ENCODE measurements at regions not wholly inside any gene's neighbourhood (a gene's known extent, or its start where the extent isn't known, plus 50 kb on each side); places are given as distances from the start of the nearest gene placed in this dataset.
"Not testable (repeated sequence)": the region's sequence is repeated elsewhere in the genome, so short reads cannot be mapped to it uniquely, and the experiment has no call there.

DNA sequence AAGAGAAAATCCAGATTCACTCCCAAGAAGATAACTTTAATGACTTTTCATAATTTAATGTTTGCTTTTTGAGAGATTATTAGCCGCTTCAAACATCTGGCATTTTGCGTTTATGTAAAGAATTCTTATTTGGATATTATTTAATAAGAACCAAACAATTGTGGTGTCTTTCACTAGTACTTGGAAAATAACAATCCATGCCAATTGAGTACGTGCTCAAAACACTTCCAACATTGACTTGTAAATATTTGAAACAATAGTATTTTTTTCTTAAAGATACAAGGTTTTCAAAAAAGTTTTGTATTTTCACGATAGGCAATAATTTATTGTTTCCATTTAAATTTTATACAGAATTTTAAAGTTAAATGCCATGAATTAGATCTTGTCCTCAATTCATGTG lies 498.7 kb downstream of the AMY1C start:
- intact Hi-C loops (cut with DNase I; ENCODE audit: low total_unique reads), result no loop called here
- Histone ChIP-seq H3K27me3 (no peaks in the 10 kb centered on the region), H3K4me3 (no peak overlapping the region), H3K36me3 (no peaks in the 10 kb centered on the region), H3K4me1 (no peaks in the 10 kb centered on the region), H3K27ac (no peak overlapping the region), H3K9me3 (no peaks in the 10 kb centered on the region)
- no peak for DNase-seq
- in situ Hi-C loops (cut with MboI; ENCODE audit: low sequenced_read_pairs in 4 of 4), result no loop called here
- TF ChIP-seq CTCF (IDR thresholded peaks at IDR 0.05 in 4 of 5, conservative IDR thresholded peaks at IDR 0.05 in 1 of 5) (no peak), POLR2A (IDR thresholded peaks at IDR 0.05) (no peak)
- no peak for ATAC-seq

GRCh38 chr1:104259481-104259880 lies 509.8 kb downstream of the AMY1C start:
- in situ Hi-C loops (cut with MboI; ENCODE audit: low sequenced_read_pairs in 4 of 4) (no loop called here), intact Hi-C loops (cut with DNase I; ENCODE audit: low total_unique reads) (no loop called here)
- DNase-seq (no peak), ATAC-seq (no peak)
- H3K4me1 ChIP-seq, result no peaks in the 10 kb centered on the region
- H3K9me3 ChIP-seq, result no peaks in the 10 kb centered on the region
- H3K4me3 ChIP-seq, result no peak overlapping the region
- H3K27me3 ChIP-seq, result no peaks in the 10 kb centered on the region
- no peak overlapping the region for H3K27ac ChIP-seq
- H3K36me3 ChIP-seq, result no peaks in the 10 kb centered on the region
- TF ChIP-seq POLR2A (IDR thresholded peaks at IDR 0.05) (no peak), CTCF (IDR thresholded peaks at IDR 0.05 in 4 of 5, conservative IDR thresholded peaks at IDR 0.05 in 1 of 5) (no peak)

GRCh38 chr1:104263110-104263509 lies 513.4 kb downstream of the AMY1C start:
- ATAC-seq; intact Hi-C loops (cut with DNase I; ENCODE audit: low total_unique reads); H3K4me1 ChIP-seq; H3K9me3 ChIP-seq; H3K27me3 ChIP-seq; in situ Hi-C loops (cut with MboI; ENCODE audit: low sequenced_read_pairs in 4 of 4); DNase-seq; H3K36me3 ChIP-seq; H3K27ac ChIP-seq; H3K4me3 ChIP-seq: not testable (repeated sequence)

- intact Hi-C loops (cut with DNase I; ENCODE audit: low total_unique reads), result no loop called here
These were observed 514.8 kb downstream of the AMY1C start for GRCh38 chr1:104264521-104264920.

GRCh38 chr1:104265163-104265562 lies 515.5 kb downstream of the AMY1C start:
- H3K4me1 ChIP-seq, result no peaks in the 10 kb centered on the region
- no peak overlapping the region for H3K27ac ChIP-seq
- H3K9me3 ChIP-seq, result no peaks in the 10 kb centered on the region
- in situ Hi-C loops (cut with MboI; ENCODE audit: low sequenced_read_pairs in 4 of 4), result no loop called here
- H3K27me3 ChIP-seq, result no peaks in the 10 kb centered on the region
- H3K4me3 ChIP-seq, result no peak overlapping the region
- no peaks in the 10 kb centered on the region for H3K36me3 ChIP-seq
- no peak for TF ChIP-seq CTCF (IDR thresholded peaks at IDR 0.05 in 4 of 5, conservative IDR thresholded peaks at IDR 0.05 in 1 of 5)
- no peak for TF ChIP-seq POLR2A (IDR thresholded peaks at IDR 0.05)
- DNase-seq (no peak), ATAC-seq (no peak)
- intact Hi-C loops (cut with DNase I; ENCODE audit: low total_unique reads), result no loop called here

More at GRCh38 chr1:104264521-104264920, 514.8 kb downstream of the AMY1C start:
- no peak for TF ChIP-seq POLR2A (IDR thresholded peaks at IDR 0.05)
- no peak for TF ChIP-seq CTCF (IDR thresholded peaks at IDR 0.05 in 4 of 5, conservative IDR thresholded peaks at IDR 0.05 in 1 of 5)
- Histone ChIP-seq H3K27ac (no peak overlapping the region), H3K4me3 (no peak overlapping the region), H3K4me1 (no peaks in the 10 kb centered on the region), H3K9me3 (no peaks in the 10 kb centered on the region), H3K36me3 (no peaks in the 10 kb centered on the region), H3K27me3 (no peaks in the 10 kb centered on the region)
- in situ Hi-C loops (cut with MboI; ENCODE audit: low sequenced_read_pairs in 4 of 4), result no loop called here
- DNase-seq (no peak), ATAC-seq (no peak)
